GM19324 (cell line): ENCODE measurements at regions not wholly inside any gene's neighbourhood (a gene's known extent, or its start where the extent isn't known, plus 50 kb on each side); places are given as distances from the start of the nearest gene placed in this dataset.

Source experiments
- ATAC-seq: cut with Tn5 transposase; IDR thresholded peaks from one replicate; pipeline ENCODE4 v1.9.1; 2021; ENCODE audit warnings: mild to moderate bottlenecking, moderate library complexity; ENCODE audit not compliant: unreplicated experiment, low FRiP score

DNA sequence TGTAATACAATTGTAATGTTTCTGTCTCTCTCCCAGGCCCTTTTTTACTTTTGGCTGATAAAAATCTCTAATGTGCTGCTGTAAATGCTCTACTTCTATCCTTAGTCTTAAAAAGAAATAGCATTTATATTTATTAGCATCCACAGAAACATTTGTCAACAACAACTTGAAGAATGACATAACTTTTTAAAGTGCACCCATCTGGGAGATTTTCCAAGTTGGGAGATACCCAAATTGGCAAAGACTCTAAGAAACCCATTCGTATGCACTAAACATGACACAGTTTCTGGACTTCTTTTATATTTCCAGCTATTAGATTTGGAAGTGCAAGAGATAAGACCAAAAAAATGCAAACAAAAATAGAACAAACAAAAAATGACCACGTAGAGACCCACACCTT, 2287.4 kb upstream of the WWC1 start:
- no peak for ATAC-seq

DNA sequence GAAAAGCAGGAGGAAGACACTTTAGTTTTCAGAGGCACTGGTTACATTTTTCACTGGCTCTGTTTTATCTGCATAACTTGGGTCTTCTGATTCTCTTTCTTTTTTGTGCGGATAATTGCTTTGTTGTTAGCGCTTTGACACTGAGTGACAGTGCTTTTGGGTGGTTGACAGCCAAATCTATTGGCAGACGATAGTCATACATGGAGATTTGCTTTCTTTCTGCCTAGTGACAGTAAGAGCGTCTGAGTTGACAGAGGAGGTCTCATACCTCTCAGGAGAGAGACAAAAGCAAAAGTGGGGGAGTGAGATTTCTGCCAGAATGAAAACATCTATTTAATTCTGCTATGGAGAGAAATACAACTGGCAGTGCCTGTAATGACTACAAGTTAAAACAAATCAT, 2278.0 kb upstream of the WWC1 start:
- ATAC-seq, result no peak

GRCh38 chr5:166014256-166014655, 2277.2 kb upstream of the WWC1 start:
- no peak for ATAC-seq

- ATAC-seq, result no peak
These were observed 2272.7 kb upstream of the WWC1 start for GRCh38 chr5:166018716-166019115.

GRCh38 chr5:166022065-166022464, 2269.4 kb upstream of the WWC1 start:
- ATAC-seq, result no peak

DNA sequence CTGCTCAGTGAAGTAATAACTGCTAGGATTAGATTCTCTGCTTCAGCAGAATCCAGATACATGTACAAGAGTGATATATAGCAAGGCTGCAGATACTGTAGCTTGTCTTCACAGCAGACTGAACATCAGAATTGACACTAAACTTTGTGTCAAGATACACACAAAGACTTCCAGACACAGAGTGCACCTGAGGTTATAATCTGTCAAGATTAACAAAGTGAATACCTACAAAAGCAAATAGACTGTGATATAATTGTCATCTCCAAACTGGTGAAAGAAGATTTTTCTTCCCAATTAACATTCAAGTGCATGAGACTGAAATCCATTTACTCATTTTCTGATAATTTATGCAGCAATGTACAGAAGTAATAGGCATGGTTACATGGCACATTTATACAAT, 2266.5 kb upstream of the WWC1 start:
- ATAC-seq, result no peak

GRCh38 chr5:166027582-166027981, 2263.9 kb upstream of the WWC1 start:
- no peak for ATAC-seq

GRCh38 chr5:166031926-166032325, 2259.5 kb upstream of the WWC1 start:
- ATAC-seq, result no peak

DNA sequence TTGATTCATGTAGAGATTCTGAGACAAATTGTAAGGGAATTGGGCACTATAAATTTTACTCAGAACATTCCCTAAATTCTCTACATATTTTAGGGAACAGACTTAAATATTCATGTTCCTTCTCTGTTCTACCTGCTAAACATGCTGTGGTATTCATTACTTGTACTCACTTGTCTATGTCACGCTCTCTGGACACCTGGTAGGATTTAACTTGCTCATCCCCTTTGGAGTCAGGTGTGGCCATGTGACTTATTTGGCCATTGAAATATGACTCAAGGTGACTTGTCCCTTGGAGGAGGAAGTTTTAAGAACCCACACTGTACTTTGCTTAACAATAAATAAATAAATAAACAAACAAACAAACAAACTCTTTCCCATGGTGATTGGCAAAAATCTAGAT, 2258.8 kb upstream of the WWC1 start:
- ATAC-seq, result no peak

- no peak for ATAC-seq
These were observed 2245.5 kb upstream of the WWC1 start for GRCh38 chr5:166045961-166046360.

DNA sequence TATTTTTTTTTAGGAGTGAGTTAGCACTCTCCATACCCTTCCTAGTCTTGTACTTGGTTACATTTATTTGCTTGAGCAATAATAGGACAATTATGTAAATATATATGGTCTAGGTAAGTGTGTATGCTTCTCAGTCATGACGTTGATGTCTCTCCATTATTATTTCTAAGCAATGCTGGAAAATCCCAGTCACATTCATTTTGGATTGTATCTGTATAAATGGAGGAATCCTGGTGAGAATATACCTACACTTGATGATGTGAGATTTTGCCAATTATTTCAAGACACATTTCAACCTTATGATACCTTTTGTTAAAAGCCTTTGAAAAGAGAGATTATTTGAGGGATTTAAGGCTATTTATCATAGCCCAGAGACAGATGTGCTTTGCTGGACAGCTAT, 2244.5 kb upstream of the WWC1 start:
- ATAC-seq, result no peak

DNA sequence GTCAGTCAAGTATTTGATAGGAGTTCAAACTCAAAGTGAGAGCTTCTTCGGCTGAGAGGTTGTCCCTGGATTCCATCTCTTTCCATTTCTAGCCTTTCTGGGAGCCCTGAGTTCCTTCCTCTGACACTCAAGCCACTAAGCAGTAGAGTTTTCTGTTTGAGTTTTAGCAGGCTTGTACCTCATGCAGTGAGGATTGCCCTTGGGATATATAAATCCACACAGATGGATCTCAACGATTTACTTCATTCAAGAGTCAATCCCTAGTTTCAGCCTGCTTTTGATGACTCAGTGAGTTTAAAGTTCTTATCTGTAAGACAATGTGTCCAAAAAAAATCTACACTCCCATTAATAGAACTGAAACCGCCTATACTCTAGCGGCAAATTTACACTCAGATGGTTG, 2240.9 kb upstream of the WWC1 start:
- no peak for ATAC-seq

DNA sequence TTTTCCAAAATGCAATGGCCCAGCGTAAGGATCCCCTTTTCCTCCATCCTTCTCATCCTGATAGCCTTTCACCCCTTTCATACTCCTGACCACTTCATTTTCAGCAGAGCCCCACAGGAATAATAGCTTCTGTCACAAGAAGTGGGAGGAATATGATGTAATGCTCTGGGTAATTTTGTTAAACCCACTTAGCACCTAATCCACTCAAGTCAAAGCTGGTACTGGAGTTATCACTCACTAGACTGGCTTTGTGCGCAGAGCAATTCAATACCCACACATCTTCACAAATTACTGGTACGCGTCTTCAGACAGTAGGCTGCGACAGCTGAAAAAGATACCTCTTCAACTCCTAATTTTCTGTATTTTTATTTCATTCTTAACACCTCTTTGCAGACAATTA, 2232.8 kb upstream of the WWC1 start:
- ATAC-seq, result no peak

DNA sequence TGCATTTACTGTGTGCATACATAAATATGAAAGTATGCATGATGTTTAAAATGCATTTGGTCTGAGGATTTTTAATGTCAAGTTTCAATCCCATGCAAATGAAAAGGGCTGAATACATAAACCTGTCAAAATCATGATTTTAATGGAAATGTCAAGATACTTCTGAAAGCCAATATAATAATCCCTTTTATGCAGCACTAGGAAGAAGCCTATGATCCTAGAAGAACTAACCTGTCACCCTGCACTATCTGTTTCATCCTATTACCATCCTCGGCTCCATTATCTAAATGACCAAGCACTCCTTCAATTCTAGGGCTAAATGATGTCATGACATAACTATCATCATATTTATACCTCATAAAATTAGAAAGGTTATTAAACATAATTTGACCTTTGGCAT, 2229.4 kb upstream of the WWC1 start:
- no peak for ATAC-seq

DNA sequence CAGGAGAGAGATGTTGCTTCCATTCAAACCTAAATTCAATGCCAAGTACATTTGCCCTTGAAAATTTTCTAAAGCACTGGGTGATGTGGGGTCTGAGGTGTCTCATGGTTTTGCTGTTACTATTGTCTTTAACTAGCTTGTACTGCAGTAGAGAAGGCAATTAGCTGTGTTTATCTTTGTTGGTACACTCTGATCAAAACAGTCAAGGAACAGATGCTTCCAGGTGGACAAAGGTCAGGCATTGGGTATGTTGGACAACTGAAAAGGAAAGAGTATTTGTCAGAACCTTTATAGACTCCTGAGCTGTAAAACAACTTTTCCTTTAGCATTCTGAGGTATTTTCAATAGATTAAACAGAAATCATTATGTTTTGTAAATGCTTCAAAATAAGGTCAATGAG, 2228.7 kb upstream of the WWC1 start:
- ATAC-seq, result no peak

DNA sequence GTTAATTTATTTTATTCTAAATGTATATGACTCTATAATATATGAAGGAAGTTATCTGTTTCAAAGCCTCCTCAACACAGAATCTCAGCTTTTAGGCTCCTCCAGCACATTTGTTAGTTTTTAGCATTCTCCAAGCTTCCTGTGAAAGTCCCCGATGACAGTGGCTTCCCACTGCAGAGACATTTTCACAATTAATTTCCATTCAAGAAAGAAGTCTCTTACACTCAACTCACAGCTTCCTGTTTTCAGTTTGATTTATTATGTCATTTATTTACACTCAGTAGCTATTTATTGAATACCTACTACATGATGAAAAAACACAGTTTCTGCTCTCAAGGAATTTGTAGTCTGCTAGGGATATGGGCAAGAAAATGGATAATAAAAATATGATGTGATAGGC, 2228.2 kb upstream of the WWC1 start:
- no peak for ATAC-seq

- no peak for ATAC-seq
These were observed 2222.7 kb upstream of the WWC1 start for GRCh38 chr5:166068547-166069335.

- ATAC-seq, result no peak
These were observed 2217.4 kb upstream of the WWC1 start for GRCh38 chr5:166073901-166074581.

DNA sequence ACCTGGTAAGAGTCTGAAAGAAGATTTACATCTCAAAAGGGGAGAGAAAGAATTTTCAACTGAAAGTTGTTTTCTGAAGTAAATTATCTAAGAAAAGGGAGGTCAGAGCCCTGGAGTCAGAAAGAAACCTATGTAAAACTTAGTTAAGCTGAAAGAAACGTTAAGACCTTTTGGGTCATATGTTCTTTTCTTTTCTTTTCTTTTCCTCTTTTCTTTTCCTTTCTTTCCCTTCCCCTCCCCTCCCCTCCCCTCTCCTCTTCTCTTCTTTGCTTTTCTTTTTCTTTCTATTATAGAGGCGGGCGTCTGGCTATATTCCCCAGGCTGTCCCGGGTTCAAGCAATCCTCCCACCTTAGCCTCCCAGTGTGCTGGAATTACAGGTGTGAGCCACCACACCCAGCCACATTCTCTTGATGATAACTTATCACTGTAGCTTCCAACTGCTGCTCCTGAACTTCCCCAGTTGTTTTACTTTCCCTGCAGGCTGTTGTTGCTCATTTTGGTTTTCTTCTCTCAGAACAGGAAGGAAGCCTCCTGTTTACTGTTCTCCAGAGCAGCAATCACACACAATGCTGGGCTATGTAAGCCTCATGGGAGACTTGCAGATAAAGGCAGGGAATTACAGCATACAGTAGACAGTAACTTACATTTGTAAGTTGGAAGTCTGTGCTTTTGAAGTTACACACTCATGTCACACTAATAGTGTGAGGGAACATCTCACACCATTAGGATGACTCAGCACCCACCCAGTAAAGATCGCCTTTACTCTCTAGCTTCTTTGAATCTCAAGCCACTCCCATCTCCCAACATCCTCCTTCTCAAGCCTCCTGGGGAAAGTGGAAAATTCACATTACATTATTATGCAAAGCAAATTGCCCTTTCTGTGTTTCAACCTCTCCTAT, 2216.6 kb upstream of the WWC1 start:
- ATAC-seq, result no peak

DNA sequence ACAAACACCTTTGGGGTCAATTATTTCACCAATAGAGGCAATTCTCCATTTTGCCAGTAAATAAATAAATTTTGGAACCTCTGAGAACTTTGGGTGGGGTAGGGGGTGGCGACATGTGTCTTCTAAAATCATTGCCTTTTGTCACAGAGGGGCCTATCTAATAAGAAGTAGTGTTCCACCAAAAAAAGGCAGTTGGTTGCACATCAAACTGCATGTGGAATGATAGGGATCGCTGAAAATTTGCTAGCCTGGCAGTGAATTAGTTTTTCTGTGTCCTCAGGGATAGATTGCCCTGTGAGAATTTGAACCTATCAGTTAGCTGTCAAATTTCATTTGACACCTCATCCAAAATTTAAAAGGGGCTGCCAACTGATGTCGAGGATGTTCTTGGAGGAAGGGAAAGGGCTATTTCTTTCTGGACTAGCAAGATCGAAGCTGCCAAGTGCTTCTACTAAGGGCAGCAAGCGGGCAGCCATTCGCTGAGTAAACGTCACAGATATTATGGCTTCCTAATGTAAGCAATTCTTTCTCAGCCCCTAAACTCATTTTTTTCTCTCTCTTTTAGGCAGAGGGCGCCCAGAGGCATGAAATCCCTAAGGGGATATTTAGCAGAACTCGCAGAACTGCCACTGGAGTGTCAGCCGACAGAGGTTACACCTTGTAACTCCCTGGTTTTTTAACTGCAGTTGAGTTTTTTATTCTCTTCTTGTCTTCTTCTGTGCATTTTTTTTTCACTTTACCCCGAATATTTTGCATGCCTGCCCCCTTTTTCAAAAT, 2208.1 kb upstream of the WWC1 start:
- no peak for ATAC-seq

DNA sequence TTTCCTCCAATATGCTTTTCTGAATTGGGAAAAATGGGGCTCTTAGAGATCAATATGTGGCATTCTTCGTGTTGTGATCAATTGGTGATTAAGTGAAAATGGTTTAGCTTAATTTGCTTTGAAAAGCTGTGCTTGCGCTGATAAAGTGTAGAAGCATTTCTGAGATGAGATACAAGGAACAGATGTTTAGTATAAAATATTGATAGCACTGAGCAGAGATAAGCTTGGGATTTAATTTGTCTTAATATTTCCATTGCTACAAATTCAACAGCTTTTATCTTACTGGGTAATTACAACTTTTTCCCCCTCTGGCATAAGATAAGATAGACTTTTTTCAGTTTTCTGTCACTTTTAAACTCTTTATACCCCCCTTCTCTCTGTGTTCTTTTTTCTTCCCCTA, 2204.9 kb upstream of the WWC1 start:
- no peak for ATAC-seq
